Common myeloid progenitor, CD34-positive (primary cell): ENCODE measurements at regions not wholly inside any gene's neighbourhood (a gene's known extent, or its start where the extent isn't known, plus 50 kb on each side); places are given as distances from the start of the nearest gene placed in this dataset.

ENCODE experiments used
- CTCF ChIA-PET: fragments of 350-600 bp; sonication (Branson Sonifier 250); formaldehyde crosslinking; loops from one replicate; lab custom pipeline; 2021; ENCODE audit warnings: antibody characterized with exemption; lab: Charles Lee
- POLR2A ChIA-PET: fragments of 350-600 bp; sonication (Branson Sonifier 250); formaldehyde crosslinking; loops from one replicate; lab custom pipeline; 2021; ENCODE audit warnings: antibody characterized with exemption; lab: Charles Lee
- DNase-seq, 3 donors: peaks; one replicate each; pipeline versions ENCODE4 v3.0.0 to v3.0.0-alpha.2; 2013
- H3K27ac ChIP-seq, 2 experiments: 1 replicate in 1 of 2; 2 replicates in 1 of 2; pipeline ENCODE4 v1.7.0; 2013; ENCODE audit warnings: inconsistent platforms in 2 of 2, low read length in 2 of 2, mild to moderate bottlenecking in 2 of 2, low read depth in 1 of 2, moderate library complexity in 1 of 2; ENCODE audit not compliant: severe bottlenecking in 2 of 2, insufficient read depth in 1 of 2, poor library complexity in 1 of 2
- H3K27me3 ChIP-seq, 5 experiments: replicated peaks in 2 of 5; 1 replicate in 3 of 5; 2 replicates in 2 of 5; pipeline versions ENCODE4 v1.6.1 to v1.7.0; 2013; ENCODE audit warnings: low read length in 4 of 5, mild to moderate bottlenecking in 2 of 5, moderate library complexity in 2 of 5, inconsistent platforms in 1 of 5; ENCODE audit not compliant: insufficient read depth in 5 of 5, control insufficient read depth in 4 of 5
- H3K36me3 ChIP-seq, 4 experiments: 1 replicate in 2 of 4; 2 replicates in 2 of 4; pipeline versions ENCODE4 v1.6.1 to v1.7.0; 2013; ENCODE audit warnings: low read length in 3 of 4, control low read depth in 1 of 4, mild to moderate bottlenecking in 1 of 4; ENCODE audit not compliant: control insufficient read depth in 4 of 4, insufficient read depth in 4 of 4
- H3K4me1 ChIP-seq, 4 experiments: 1 replicate in 3 of 4; 2 replicates in 1 of 4; pipeline versions ENCODE4 v1.6.1 to v1.7.1; 2013; ENCODE audit warnings: low read length in 3 of 4, mild to moderate bottlenecking in 3 of 4, control low read depth in 1 of 4, inconsistent platforms in 1 of 4, moderate library complexity in 1 of 4; ENCODE audit not compliant: control insufficient read depth in 4 of 4, insufficient read depth in 4 of 4; ENCODE audit errors: control extremely low read depth in 1 of 4
- H3K4me3 ChIP-seq, 7 experiments: 1 replicate in 4 of 7; 2 replicates in 3 of 7; pipeline versions ENCODE4 v1.5.1 to v1.7.0; 2013; ENCODE audit warnings: mild to moderate bottlenecking in 7 of 7, low read length in 6 of 7, moderate library complexity in 6 of 7, inconsistent platforms in 2 of 7, low read depth in 2 of 7, control low read depth in 1 of 7; ENCODE audit not compliant: insufficient read depth in 4 of 7, control insufficient read depth in 1 of 7; ENCODE audit errors: extremely low read depth in 1 of 7
- H3K9me3 ChIP-seq, 5 experiments: 1 replicate in 4 of 5; 2 replicates in 1 of 5; pipeline versions ENCODE4 v1.6.1 to v1.7.1; 2013; ENCODE audit warnings: low read length in 4 of 5, mild to moderate bottlenecking in 2 of 5, inconsistent platforms in 1 of 5, low read depth in 1 of 5, moderate library complexity in 1 of 5; ENCODE audit not compliant: control insufficient read depth in 4 of 5, insufficient read depth in 2 of 5; ENCODE audit errors: control extremely low read depth in 1 of 5
- WGBS: methylation state at CpG from one replicate; pipeline ENCODE4 v1.1.5; 2013; ENCODE audit not compliant: insufficient coverage; 5-methylcytosine and 5-hydroxymethylcytosine counted together

DNA sequence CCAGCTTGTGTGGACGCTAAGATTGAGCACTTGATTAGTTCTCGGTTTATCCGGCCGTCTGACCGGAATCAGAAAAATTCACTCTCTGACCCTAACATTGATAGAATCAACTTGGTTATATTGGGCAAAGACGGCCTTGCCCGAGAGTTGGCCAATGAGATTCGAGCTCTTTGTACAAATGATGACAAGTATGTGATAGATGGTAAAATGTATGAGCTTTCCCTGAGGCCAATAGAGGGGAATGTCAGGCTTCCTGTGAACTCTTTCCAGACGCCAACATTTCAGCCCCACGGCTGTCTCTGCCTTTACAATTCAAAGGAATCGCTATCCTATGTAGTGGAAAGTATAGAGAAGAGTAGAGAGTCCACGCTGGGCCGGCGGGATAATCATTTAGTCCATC lies 59.6 kb downstream of the ARHGAP35 start:
- WGBS: over 99% methylated on average over 10 of the region's 14 CpGs
- no peak for DNase-seq
- H3K9me3 ChIP-seq: no peaks in the 10 kb centered on the region
- ChIA-PET CTCF (interaction anchor here (1.1 to 1.8 kb wide), 3 partner anchors 10 to 36 kb away, joined by 4 to 5 read pairs (median 5); no protein-coding TSS in a partner anchor), POLR2A (interaction anchor here (0.6 kb wide), 1 partner anchor 14 kb away, joined by 3 read pairs; no protein-coding TSS in a partner anchor)
- no peak overlapping the region for H3K27ac ChIP-seq
- peaks cover 0 to 18% (median 8%) of the 10 kb centered on the region in 4 experiments for H3K4me1 ChIP-seq
- H3K27me3 ChIP-seq: no peaks in the 10 kb centered on the region
- no peak overlapping the region for H3K4me3 ChIP-seq
- peaks cover 21 to 47% (median 33%) of the 10 kb centered on the region in 4 experiments for H3K36me3 ChIP-seq

DNA sequence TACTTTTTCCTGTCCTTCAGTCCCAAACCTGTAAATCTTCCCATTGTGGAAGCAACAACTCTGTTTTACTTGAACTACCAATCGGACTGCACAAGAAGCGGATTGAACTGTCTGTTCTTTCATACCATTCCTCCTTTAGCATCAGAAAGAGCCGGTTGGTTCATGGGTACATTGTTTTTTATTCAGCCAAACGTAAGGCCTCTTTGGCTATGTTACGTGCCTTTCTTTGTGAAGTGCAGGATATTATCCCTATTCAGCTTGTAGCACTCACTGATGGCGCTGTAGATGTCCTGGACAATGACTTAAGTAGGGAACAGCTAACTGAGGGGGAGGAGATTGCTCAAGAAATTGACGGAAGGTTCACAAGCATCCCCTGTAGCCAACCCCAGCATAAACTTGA lies 60.3 kb downstream of the ARHGAP35 start:
- POLR2A ChIA-PET: no interaction called here
- no peak for DNase-seq
- peaks cover 21 to 47% (median 35%) of the 10 kb centered on the region in 4 experiments for H3K36me3 ChIP-seq
- no peak overlapping the region for H3K27ac ChIP-seq
- 99% methylated on average over 6 of the region's 7 CpGs for WGBS
- no peak overlapping the region for H3K4me3 ChIP-seq
- CTCF ChIA-PET: interaction anchor here (0.6 kb wide), 1 partner anchor 145 kb away, joined by 4 read pairs; no protein-coding TSS in a partner anchor
- H3K9me3 ChIP-seq: no peaks in the 10 kb centered on the region
- peaks cover 0 to 15% (median 8%) of the 10 kb centered on the region in 4 experiments for H3K4me1 ChIP-seq
- H3K27me3 ChIP-seq: no peaks in the 10 kb centered on the region

DNA sequence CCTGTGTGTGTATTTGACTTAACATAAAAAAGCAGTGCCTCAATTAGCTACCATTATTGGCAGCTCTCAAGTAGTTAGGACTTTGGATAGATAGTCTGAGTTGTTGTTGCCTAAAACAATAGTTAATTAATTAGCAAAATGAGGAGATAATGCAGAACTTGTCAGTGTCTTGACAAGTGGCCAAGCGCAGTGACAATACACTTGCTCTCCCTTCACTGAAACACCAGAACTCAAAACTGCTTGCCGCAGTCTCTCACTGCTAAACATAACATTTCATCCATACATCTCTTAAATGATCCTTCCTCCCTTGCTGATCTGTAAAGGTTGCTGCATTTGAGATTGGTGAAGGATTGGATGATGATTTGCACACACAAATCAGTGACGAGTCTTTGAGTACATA lies 61.7 kb downstream of the ARHGAP35 start:
- WGBS: 80% methylated on average over 1 of the region's 3 CpGs
- DNase-seq: no peak
- Histone ChIP-seq H3K27me3 (no peaks in the 10 kb centered on the region), H3K4me1 (peaks cover 0 to 19% (median 8%) of the 10 kb centered on the region in 4 experiments), H3K36me3 (peaks cover 21 to 47% (median 35%) of the 10 kb centered on the region in 4 experiments), H3K9me3 (no peaks in the 10 kb centered on the region), H3K4me3 (no peak overlapping the region), H3K27ac (no peak overlapping the region)
- ChIA-PET CTCF (interaction anchor here (1.4 kb wide), 1 partner anchor 11 kb away, joined by 4 read pairs; no protein-coding TSS in a partner anchor), POLR2A (no interaction called here)

DNA sequence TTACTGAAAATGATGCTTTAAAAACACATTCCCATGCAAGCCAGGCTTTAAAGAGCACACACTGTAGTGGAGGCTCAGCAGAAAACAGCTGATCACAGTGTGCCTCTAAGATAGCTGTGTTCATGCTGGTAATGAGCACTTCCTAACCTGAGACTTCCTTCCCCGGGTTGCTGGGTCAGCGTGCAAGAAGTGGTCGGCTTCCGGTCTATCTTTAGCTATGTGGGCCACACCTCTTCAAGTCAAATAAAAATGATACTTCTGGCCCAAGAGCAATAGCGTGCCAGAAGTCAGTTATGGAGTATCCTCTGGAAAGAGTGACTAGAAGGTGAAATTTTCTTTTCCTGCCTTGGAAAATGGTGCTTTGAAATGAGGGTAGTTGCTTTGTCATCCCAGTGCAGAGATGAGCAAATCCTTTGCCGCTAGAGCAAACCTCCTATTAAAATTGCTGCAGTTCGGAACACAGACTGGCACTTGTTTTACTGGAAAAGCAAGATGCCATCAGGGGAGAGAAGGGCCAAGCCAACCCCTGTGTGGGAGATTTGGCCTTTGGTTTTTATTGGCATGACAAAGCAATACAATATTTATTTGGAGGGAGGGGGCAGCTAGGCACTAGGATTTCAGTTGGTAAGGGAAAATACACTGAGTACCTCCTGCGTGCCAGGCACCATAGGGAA lies 64.2 kb downstream of the ARHGAP35 start:
- DNase-seq: no peak
- no peak overlapping the region for H3K4me3 ChIP-seq
- H3K4me1 ChIP-seq: peaks cover 0 to 20% (median 8%) of the 10 kb centered on the region in 4 experiments
- ChIA-PET CTCF (interaction anchor here (0.9 to 1.9 kb wide), 6 partner anchors 17 to 85 kb away, joined by 3 to 7 read pairs (median 4); no protein-coding TSS in a partner anchor), POLR2A (no interaction called here)
- no peaks in the 10 kb centered on the region for H3K9me3 ChIP-seq
- H3K27me3 ChIP-seq: no peaks in the 10 kb centered on the region
- 44% methylated on average over 8 of the region's 8 CpGs for WGBS
- no peak overlapping the region for H3K27ac ChIP-seq
- H3K36me3 ChIP-seq: peaks cover 10 to 30% (median 25%) of the 10 kb centered on the region in 4 experiments

DNA sequence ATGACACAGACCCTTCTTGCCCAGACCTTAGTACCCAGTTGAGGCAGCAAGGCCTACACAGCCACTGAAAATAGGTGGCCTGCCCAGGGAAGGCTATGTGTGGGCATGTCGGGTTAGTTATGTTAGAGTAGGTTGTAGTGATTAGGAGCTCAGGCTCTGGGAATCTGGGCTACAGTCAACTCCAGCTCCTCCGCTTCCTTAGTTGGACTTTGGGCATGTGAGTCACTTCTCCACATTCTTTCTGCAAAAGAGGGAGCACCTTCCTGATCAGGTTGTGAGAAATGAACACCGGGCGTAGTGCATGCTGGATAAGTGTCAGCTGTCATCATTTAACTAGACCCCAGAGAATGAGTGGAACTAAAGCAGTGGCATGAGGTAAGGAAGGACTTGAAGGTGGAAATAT lies 64.8 kb downstream of the ARHGAP35 start:
- Histone ChIP-seq H3K4me3 (no peak overlapping the region), H3K36me3 (peaks cover 6 to 25% (median 20%) of the 10 kb centered on the region in 4 experiments), H3K4me1 (peaks cover 0 to 20% (median 8%) of the 10 kb centered on the region in 4 experiments), H3K27ac (no peak overlapping the region), H3K27me3 (no peaks in the 10 kb centered on the region), H3K9me3 (no peaks in the 10 kb centered on the region)
- WGBS: 100% methylated on average over 4 of the region's 4 CpGs
- CTCF ChIA-PET: interaction anchor here (1.2 to 1.9 kb wide), 4 partner anchors 17 to 85 kb away, joined by 3 to 7 read pairs (median 3); no protein-coding TSS in a partner anchor
- POLR2A ChIA-PET: no interaction called here
- DNase-seq: no peak

DNA sequence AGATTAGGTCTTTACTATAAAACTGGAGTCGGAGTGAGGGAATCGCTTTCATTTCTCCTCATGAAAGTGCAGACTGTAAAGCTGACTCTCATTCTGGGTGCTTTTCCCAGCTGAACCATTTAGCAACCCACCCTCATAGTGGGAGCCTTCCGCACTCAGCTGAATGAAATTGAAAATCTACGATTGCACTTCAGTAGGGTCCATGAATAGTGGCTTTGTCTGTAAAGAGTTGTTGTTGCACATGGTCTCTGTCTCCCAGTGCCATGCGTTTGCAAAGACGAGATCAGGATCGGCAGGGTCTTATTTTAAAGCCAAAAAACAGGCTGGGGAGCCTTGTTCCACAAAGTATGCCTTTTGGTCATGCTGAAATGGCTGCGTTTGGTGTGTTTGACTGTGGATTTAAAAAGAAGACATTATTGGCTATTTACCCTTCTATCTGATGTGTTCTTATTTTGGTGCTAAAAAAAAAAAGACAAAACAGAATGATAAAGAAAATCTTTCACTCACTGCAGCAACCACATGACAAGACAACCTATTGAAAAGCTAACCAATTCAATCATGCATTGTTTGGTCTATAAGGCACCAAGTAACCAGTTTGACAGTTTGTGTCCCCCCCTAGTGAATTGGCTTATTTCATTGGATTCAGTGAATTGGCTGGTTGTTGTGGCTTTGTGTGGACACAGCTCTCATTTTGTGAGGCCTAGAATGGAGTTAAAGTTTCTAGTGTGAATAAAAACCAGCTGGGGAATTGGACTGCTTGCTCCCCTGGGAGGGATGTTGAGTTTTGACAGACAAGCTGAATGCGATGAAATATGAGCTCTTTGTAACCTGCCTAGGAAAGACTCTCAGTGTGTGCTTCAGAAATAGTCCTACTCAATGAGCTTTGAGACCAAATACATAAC lies 65.6 kb downstream of the ARHGAP35 start:
- POLR2A ChIA-PET: no interaction called here
- Histone ChIP-seq H3K9me3 (no peaks in the 10 kb centered on the region), H3K27ac (no peak overlapping the region)

More for the DNA sequence above, 65.6 kb downstream of the ARHGAP35 start:
- CTCF ChIA-PET: interaction anchor here (1.2 to 2.4 kb wide), 5 partner anchors 7 to 64 kb away, joined by 3 to 6 read pairs (median 4); no protein-coding TSS in a partner anchor
- WGBS: 99% methylated on average over 8 of the region's 9 CpGs
- Histone ChIP-seq H3K4me1 (peaks cover 0 to 26% (median 10%) of the 10 kb centered on the region in 4 experiments), H3K36me3 (peaks cover 4 to 16% (median 12%) of the 10 kb centered on the region in 4 experiments), H3K27me3 (no peaks in the 10 kb centered on the region), H3K4me3 (no peak overlapping the region)
- no peak for DNase-seq
